C1 segment of cervical spinal cord (tissue), 14 donors: ENCODE measurements at regions not wholly inside any gene's neighbourhood (a gene's known extent, or its start where the extent isn't known, plus 50 kb on each side); places are given as distances from the start of the nearest gene placed in this dataset.

Experiments used
- DNase-seq, 14 donors: peaks; one replicate each; lab custom pipeline; 2025; lab: John Stamatoyannopoulos, UW

- DNase-seq: no peak
These were observed 276.5 kb upstream of the CITED2 start for GRCh38 chr6:139650941-139651340.

GRCh38 chr6:139649732-139650131 is 275.3 kb upstream of the CITED2 start:
- DNase-seq: no peak

- DNase-seq: no peak
These were observed 274.7 kb upstream of the CITED2 start for GRCh38 chr6:139649128-139649527.

GRCh38 chr6:139648430-139649000 is 274.1 kb upstream of the CITED2 start:
- no peak for DNase-seq

DNA sequence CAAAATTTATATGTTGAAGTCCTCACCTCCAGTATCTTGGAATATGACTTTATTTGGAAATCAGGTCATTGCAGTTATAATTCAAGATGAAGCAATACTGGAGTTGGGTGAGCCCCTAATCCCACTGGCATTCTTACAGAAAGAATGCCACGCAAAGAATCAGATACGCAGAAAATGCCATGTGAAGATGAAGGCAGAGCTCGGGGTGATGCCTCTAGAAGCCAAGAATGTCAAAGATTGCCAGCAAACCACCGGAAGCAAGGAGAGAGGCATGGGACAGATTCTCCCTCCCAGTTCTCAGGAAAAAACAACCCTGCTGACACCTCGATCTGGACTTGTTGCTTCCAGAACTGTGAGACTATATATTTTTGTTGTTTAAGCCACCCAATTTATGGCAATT is 273.4 kb upstream of the CITED2 start:
- no peak for DNase-seq

DNA sequence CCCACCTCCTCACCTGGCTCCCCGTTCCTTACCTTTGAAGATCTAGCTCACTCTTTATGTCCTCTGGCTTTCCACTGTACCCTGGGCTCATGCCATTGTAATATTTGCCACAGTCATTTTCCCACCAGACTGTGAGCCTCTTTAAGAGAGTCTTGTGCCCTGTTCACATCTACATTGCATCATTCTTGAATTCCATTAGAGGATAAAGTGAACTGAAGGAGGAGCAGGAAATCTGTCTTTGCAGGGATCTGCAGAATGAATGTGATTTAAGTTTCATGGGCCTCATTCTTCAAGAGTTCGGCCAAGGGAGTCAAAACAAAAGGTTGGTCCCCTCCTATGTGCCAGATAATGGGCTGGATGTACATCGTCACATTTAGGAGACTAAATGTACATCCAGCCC is 272.6 kb upstream of the CITED2 start:
- no peak for DNase-seq

- peak in 1 of 14 donors; percentile 7 for DNase-seq
These were observed 270.4 kb upstream of the CITED2 start for GRCh38 chr6:139644821-139645220.

DNA sequence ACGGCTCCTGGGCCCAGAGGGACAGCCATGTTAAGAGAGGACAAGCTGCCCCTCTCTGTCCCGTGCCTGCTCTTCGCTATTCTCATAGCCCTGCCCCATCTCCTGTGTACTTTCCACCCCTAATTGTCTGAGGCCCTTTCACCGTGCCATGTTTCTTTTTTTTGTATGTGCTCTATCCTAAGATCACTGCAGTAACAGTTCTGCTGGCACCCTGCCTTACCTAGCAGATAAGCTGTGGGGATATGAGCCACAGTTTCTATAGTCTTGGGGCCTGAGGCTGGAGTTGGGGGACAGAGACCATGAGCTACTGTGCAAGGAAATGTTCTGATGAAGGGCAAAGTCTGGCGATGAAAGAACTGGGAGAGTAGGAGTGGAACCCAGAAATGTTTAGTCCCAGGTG is 269.5 kb upstream of the CITED2 start:
- no peak for DNase-seq

DNA sequence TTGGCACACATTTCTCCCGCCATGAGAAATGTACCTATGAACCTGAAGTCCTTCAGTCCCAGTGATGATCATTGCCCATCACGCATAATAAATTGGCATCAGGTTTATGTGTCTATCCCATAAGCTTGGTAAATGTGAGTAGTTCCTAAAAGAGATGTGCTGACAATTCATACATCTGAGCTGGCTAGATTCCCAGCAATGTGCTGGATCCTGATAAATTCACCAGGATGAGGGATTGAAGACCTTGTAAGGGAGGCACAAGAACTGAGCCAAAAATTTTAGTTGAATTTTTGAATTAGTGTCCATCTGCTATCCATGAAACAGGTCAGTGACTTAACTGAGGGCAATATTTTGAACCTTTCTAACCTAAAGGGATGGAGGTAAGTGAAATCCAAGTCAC is 267.9 kb upstream of the CITED2 start:
- DNase-seq: no peak

DNA sequence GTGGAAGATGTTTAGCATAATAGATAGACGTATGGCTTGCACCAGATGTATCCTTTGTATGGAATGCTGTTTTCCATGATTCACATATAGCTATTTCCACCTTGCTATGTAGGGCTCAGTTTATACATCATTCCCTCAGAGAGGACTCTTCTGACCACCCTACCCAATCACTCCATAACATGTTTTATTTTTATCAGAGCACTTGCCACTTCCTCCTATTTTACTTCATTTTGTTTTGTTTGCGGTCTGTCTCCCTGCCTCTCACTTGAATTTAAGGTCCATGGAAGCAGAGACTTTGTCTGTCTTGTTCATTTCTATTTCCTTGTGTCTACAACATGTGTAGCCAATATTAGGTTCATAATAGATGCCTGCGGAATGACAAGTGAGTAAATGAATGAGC is 266.9 kb upstream of the CITED2 start:
- DNase-seq: no peak

DNA sequence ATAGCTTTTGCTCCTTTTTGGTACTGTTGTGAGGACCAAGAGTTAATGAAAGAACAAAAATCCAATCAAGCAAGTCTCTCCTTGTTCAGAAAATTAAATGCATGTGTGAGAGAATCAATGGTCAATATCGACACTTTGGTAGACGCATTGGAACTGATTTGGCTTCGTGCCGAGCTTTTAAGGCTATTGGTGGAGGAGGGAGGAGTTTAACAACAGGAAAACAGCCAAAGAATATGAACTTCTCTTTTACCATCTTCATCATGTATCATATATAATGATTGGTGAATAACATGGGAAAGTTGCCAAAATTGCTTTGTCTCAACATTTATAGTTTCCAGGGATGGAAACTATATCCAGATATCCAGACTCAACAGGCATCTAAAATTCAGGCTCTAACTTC is 266.5 kb upstream of the CITED2 start:
- DNase-seq: no peak

- no peak for DNase-seq
These were observed 266.0 kb upstream of the CITED2 start for GRCh38 chr6:139640448-139640847.

- no peak for DNase-seq
These were observed 265.1 kb upstream of the CITED2 start for GRCh38 chr6:139639507-139639906.

- DNase-seq: no peak
These were observed 263.9 kb upstream of the CITED2 start for GRCh38 chr6:139638179-139638941.

DNA sequence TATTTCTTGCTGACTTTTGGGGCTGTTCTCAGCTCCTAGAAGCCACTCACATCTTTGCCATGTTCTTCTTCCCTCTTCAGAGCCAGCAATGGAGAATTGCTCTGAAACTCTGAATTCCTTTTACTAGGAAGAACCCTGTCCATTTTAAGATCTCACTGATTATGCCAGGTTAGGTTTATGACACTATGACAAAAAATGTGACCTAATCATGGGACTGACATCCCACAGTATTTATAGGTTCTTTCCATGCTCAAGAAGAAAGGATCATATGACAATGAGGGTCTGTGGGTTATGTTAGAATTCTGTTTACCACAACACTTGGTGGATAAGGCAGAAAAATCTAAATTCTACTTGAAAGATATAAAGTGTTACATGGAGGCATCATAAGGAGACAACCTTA is 263.3 kb upstream of the CITED2 start:
- no peak for DNase-seq

GRCh38 chr6:139636391-139636790 is 261.9 kb upstream of the CITED2 start:
- no peak for DNase-seq

DNA sequence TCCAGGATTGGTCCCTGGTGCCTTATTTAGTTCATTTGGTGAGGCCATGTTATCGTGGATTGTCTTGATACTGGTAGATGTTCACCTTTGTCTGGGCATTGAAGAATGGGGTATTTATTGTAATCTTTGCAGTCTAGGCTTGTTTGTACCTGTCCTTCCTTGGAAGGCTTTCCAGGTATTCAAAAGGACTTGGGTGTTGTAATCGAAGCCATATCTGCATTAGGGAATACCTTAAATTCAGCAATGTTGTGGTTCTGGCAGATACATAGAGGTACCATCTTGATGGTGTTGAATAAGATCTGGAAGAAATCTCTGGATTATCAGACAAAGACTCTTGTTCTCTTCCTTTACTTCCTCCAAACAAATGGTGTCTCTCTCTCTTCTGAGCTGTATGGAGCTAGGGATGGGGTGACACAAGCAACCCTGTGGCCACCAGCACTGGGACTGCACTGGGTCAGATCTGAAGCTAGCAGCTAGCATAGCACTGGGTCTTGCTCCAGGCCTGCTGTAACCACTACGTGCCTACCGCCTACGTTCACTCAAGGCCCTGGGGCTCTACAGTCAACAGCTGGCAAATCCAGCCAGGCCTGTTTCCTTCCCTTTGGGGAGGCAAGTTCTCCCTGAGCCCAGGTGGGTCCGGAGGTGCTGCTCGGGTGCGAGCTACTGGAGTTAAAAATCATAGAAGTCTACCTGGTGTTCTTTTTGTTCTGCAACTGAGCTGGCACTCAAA is 261.1 kb upstream of the CITED2 start:
- DNase-seq: no peak

DNA sequence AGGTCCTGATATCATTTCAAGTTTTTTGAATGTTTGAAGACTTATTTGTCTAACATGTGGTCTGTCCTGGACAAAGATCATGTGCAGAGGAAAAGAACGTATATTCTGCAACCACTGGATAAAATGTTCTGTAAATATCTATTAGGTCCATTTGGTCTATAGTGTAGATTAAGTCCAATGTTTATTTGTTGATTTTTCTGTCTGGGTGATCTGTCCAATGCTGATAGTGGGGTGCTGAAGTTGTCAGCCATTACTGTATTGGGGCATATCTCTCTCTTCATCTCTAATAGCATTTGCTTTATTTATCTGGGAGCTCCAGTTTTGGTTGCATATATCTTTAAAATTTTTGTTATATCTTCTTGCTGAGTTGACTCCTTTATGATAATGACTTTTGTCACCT is 258.4 kb upstream of the CITED2 start:
- DNase-seq: no peak

- DNase-seq: no peak
These were observed 253.8 kb upstream of the CITED2 start for GRCh38 chr6:139628270-139628669.

- DNase-seq: no peak
These were observed 252.6 kb upstream of the CITED2 start for GRCh38 chr6:139627091-139627490.

GRCh38 chr6:139625998-139626975 is 251.8 kb upstream of the CITED2 start:
- DNase-seq: peak in 2 of 14 donors; percentile 5 to 20
